ENCODE measurements at regions not wholly inside any gene's neighbourhood (a gene's known extent, or its start where the extent isn't known, plus 50 kb on each side); places are given as distances from the start of the nearest gene placed in this dataset.

GRCh38 chr18:10053861-10054260, 140.0 kb downstream of the VAPA start (continued):
- TF ChIP-seq RFX5 (IDR thresholded peaks at IDR 0.05; ENCODE audit: low read depth, low read length) (no peak), MAZ (IDR thresholded peaks at IDR 0.05; ENCODE audit: borderline replicate concordance, low read depth, low read length) (no peak), MAFK (IDR thresholded peaks at IDR 0.05; ENCODE audit: low read depth, low read length) (no peak)

GRCh38 chr18:10054366-10054765, 140.6 kb downstream of the VAPA start:
- H3K56ac ChIP-seq (ENCODE audit: extremely low read depth, insufficient read depth, low read length): no peak overlapping the region
- 95% methylated on average over 4 of the region's 10 CpGs; no CpG with 5 or more reads in 1 of the 2 experiments for WGBS, 2 experiments (ENCODE audit: extremely low coverage in 2 of 2, insufficient read length in 1 of 2)
- peak overlapping the region; percentile 51; the same call in 1 of the 2 replicates for H3K4ac ChIP-seq (ENCODE audit: low read depth, low read length)
- no peak overlapping the region for H3K4me3 ChIP-seq (ENCODE audit: insufficient read depth, low read depth, low read length)
- H3K79me1 ChIP-seq (ENCODE audit: low read depth in 1 of 2, low read length in 2 of 2): 0 out of 4 replicates have a peak, but pooled peaks cover 0 to 5% of the 10 kb centered on the region in 2 experiments
- intact Hi-C loops (cut with micrococcal nuclease): no loop called here
- H3K4me1 ChIP-seq (ENCODE audit: control insufficient read depth, insufficient read depth, low read length): peaks cover 38% of the 10 kb centered on the region
- H3K18ac ChIP-seq (ENCODE audit: low read depth, low read length): no peak overlapping the region
- no peaks in the 10 kb centered on the region for H3K9me3 ChIP-seq (ENCODE audit: control insufficient read depth, insufficient read depth, low read length)
- no peak overlapping the region for H3K4me2 ChIP-seq (ENCODE audit: low read depth, low read length)
- DNase-seq (no peak), ATAC-seq (ENCODE audit: low read depth) (no peak)
- no peaks in the 10 kb centered on the region for H3K36me3 ChIP-seq (ENCODE audit: control insufficient read depth, insufficient read depth, low read length)
- no peak overlapping the region for H3K14ac ChIP-seq (replicated peaks; ENCODE audit: low read depth, low read length)
- H4K91ac ChIP-seq (ENCODE audit: insufficient read depth, low read depth, low read length): 0 out of 2 replicates have a peak overlapping the region, but pooled peaks have one; percentile 1
- ChIA-PET CTCF (no interaction called here), POLR2A (ENCODE audit: unreplicated experiment) (no interaction called here)
- no peaks in the 10 kb centered on the region for H3K27me3 ChIP-seq (ENCODE audit: control insufficient read depth, insufficient read depth, low read length)
- H2AFZ ChIP-seq (replicated peaks; ENCODE audit: low read length, poor library complexity): no peak overlapping the region
- no peak overlapping the region for H3K23ac ChIP-seq (ENCODE audit: low read depth, low read length)
- H3K9me1 ChIP-seq (ENCODE audit: insufficient read depth, low read length): peaks cover 33% of the 10 kb centered on the region
- H2BK5ac ChIP-seq (ENCODE audit: low read depth, low read length, poor library complexity, severe bottlenecking): no peak overlapping the region
- H3K27ac ChIP-seq (ENCODE audit: insufficient read depth, low read length): no peak overlapping the region
- in situ Hi-C loops (cut with MboI; ENCODE audit: low sequenced_read_pairs): no loop called here
- dilution Hi-C loops (cut with HindIII; ENCODE audit: low sequenced_read_pairs, unreplicated experiment): no loop called here
- 0 out of 2 replicates have a peak overlapping the region, but pooled peaks have one; percentile 16 for H2BK20ac ChIP-seq (ENCODE audit: low read depth, low read length)
- no peak overlapping the region for H2AK9ac ChIP-seq (replicated peaks; ENCODE audit: low read depth, low read length, poor library complexity)
- no TSS peak for BruUV-seq (replicated peaks)
- H4K8ac ChIP-seq (ENCODE audit: low read depth in 2 of 2, low read length in 2 of 2): no peak overlapping the region
- H2BK120ac ChIP-seq (ENCODE audit: low read depth, low read length): peak overlapping the region; percentile 39
- H4K5ac ChIP-seq (ENCODE audit: low read depth, low read length): no peak overlapping the region
- peak overlapping the region; percentile 46; the same call in 1 of the 3 replicates for H2BK15ac ChIP-seq (ENCODE audit: low read depth, low read length)
- H4K20me1 ChIP-seq (ENCODE audit: insufficient read depth, low read length): peaks cover 2% of the 10 kb centered on the region; the same call in 1 of the 2 replicates
- peak overlapping the region; percentile 63 for H2AK5ac ChIP-seq (ENCODE audit: low read depth, low read length)
- H3K9ac ChIP-seq (ENCODE audit: low read depth, low read length): no peak overlapping the region
- TF ChIP-seq NFE2L2 (IDR thresholded peaks at IDR 0.05; ENCODE audit: low read depth, low read length) (no peak), RAD21 (IDR thresholded peaks at IDR 0.05; ENCODE audit: low read length) (no peak), FOS (IDR thresholded peaks at IDR 0.05; ENCODE audit: low read depth, low read length) (no peak), MAZ (IDR thresholded peaks at IDR 0.05; ENCODE audit: borderline replicate concordance, low read depth, low read length) (no peak), RFX5 (IDR thresholded peaks at IDR 0.05; ENCODE audit: low read depth, low read length) (no peak), ELK1 (IDR thresholded peaks at IDR 0.05; ENCODE audit: borderline replicate concordance, low read depth, low read length) (no peak), MAFK (IDR thresholded peaks at IDR 0.05; ENCODE audit: low read depth, low read length) (no peak), USF2 (IDR thresholded peaks at IDR 0.05; ENCODE audit: low read depth, low read length) (no peak), MXI1 (IDR thresholded peaks at IDR 0.05; ENCODE audit: borderline replicate concordance, low read depth, low read length) (no peak), BHLHE40 (IDR thresholded peaks at IDR 0.05; ENCODE audit: low read depth, low read length) (no peak), RCOR1 (IDR thresholded peaks at IDR 0.05; ENCODE audit: insufficient replicate concordance, low read length) (no peak), CEBPB (IDR thresholded peaks at IDR 0.05; ENCODE audit: low read depth, low read length) (no peak), CHD1 (IDR thresholded peaks at IDR 0.05; ENCODE audit: low read depth, low read length) (no peak)

Data from IMR-90 (cell line).